ENCODE measurements at regions not wholly inside any gene's neighbourhood (a gene's known extent, or its start where the extent isn't known, plus 50 kb on each side); places are given as distances from the start of the nearest gene placed in this dataset.

DNA sequence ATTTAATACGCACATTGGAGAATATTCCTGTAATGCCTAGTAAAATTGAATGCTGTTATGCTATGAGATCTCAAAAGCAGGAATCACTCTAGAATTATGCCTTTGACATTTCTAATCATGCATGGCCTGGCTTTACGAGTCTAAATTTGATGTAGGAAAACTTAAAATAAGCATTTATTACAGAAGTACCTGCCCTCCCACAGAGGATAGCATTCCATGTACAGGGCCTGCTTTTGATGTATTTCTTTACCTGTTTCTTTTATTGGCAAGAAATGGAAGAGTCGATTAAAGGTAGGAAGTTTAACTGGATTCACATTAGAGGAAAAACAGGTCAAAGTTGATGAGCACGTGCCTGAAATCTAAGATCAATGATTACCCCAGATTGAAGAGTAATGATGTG is 219.5 kb downstream of the PCDH7 start:
- no peak for TF ChIP-seq POLR2A (IDR thresholded peaks at IDR 0.05)
- TF ChIP-seq, protein P1, sequence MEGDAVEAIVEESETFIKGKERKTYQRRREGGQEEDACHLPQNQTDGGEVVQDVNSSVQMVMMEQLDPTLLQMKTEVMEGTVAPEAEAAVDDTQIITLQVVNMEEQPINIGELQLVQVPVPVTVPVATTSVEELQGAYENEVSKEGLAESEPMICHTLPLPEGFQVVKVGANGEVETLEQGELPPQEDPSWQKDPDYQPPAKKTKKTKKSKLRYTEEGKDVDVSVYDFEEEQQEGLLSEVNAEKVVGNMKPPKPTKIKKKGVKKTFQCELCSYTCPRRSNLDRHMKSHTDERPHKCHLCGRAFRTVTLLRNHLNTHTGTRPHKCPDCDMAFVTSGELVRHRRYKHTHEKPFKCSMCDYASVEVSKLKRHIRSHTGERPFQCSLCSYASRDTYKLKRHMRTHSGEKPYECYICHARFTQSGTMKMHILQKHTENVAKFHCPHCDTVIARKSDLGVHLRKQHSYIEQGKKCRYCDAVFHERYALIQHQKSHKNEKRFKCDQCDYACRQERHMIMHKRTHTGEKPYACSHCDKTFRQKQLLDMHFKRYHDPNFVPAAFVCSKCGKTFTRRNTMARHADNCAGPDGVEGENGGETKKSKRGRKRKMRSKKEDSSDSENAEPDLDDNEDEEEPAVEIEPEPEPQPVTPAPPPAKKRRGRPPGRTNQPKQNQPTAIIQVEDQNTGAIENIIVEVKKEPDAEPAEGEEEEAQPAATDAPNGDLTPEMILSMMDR (IDR thresholded peaks at IDR 0.05): no peak
- no peak for TF ChIP-seq POLR2AphosphoS5 (IDR thresholded peaks at IDR 0.05)
